NCI-H146 treated with DMSO at 0.1 percent for 48 hours (cell line): ENCODE measurements at regions not wholly inside any gene's neighbourhood (a gene's known extent, or its start where the extent isn't known, plus 50 kb on each side); places are given as distances from the start of the nearest gene placed in this dataset.

Experiments used
- DNase-seq: peaks from one replicate; lab custom pipeline; 2025; ENCODE audit not compliant: unreplicated experiment; lab: John Stamatoyannopoulos, UW

DNA sequence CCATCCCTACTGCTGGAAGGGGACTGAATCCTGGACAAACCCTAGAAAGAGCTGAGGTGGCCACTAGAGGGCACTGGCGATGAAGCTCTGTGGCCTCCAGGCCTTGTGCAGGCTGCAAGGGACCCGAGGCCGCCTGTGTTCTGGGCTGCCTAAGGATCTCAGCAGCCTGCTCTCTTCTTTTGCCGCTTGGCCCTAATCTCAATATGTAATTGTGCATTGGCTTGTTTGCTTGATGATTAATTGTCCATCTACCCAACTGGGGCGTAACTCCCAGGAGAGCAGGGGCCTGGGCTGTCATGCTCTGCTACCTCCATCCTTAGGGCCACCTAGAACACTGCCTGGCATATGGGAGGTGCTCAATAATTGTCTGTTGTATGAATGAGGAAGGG is 73.8 kb downstream of the SYNE3 start:
- peak; percentile 46 for DNase-seq

DNA sequence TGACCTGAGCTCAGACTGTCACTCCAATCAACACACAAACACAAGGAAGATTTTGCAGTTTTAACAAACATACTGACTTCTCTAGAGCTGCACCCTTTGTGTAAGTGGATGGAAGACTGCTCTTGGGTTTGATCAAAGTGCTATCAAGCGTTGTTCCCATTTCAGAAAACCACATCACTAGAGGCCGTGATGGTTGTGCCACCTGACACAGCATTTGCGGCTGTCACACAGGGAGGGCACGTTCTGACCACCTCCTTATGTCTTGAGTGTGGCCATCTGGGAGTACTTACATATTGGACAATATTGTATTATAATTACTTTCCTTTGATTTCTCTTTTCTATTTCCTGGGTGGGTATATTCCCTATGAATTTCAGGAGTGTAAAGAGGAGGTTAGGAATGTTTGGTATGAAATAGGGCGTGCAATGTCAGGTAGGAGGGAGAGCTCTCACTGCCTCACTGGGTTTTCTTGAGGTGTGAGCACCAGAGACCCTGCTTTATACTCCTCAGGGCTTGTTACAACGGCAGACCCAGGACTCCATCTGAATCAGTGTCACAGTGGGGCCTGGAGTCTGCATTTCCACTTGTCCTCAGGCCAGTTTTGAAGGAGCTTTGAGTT is 74.3 kb downstream of the SYNE3 start:
- DNase-seq, result no peak

DNA sequence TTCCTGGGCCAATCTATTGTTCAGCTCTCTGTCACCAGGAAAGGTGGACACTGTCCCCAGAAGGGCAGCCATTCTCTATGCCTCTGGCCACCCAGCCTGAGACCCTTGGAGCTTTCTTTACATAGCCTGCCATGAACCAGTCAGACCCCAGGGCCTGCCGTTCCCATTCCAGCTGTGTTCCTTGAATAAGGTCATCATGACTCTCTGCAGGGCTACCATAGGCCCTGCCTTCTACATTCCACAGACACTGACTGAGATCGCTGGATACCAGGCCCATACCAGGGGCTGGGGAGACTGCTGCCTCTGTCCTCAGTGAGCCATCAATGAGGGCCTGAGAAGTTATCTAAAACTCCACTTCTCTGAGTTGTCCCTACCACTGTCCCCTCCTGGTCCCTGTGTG is 75.5 kb downstream of the SYNE3 start:
- DNase-seq, result no peak

DNA sequence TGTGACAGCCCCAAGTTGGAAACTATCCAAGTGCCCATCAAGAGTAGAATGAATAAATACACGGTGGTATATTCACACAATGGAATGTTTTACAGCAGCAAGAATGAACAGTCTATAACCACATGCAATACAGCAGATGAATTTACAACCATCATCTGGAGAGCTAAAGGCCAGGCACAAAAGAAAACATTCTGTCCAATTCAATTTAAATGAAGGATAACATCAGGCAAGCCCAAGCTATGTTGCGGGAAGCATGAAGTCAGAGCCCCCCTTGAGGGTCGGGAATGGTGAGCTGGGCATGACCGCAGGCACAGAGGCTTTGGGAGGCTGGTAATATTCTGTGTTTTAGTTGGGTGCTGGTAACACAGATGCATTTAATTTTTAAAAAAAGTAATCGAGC is 76.0 kb downstream of the SYNE3 start:
- no peak for DNase-seq

DNA sequence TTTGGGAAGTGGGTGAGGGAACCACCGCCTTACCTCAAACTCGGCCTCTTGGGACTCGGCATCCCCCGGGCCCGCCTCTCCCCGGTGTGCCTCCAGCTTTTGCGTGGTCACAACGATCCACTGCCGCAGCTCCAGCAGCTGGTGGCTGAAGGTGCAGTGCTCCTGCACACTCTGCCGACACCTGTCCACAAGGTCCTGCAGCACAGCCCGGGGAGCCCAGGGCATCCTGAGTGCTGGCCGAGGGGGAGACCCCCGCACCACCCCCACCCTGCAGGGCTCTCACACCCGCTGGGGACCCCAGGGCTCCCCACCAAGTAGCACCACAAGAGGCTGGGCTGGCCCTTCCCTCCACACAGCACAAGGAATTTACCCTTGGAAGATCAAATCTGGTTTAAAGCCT is 76.6 kb downstream of the SYNE3 start:
- DNase-seq, result no peak

DNA sequence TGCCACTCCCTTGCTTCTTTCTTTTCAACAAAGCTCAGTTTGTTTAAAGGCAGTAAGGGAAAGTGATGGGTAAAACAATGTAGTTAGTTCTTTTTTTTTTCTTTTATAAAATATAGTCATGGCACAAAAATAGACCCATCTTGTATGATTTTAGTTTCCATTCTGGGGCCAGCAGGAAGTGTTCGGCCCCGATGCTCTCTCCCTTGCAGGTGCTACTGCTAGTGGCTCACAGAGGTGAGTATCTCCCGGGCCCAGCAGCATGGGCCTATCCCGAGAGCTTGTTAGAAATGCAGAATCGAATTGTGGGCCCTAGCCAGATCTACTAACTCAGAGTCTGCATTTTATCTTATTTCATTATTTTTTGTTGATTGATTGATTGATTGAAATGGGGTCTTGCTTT is 78.7 kb downstream of the SYNE3 start:
- DNase-seq, result no peak

DNA sequence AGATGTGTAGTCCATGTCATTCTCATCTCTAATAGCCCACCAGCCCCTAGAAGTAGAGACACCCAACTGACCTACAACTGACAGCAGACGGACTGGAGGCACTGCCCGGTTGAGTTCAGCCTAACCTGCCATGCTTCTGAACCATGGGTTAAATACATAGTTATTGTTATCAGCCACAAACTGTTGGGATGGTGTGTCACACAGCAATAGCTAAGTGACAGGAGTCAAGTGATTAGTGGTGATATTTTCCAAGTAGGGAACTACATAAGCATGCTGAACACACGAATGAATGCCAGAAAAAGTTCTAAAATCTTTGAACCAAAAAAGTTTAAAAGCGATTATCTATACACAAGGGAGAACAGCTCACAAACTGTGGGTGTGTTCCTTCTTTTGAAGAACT is 80.1 kb downstream of the SYNE3 start:
- no peak for DNase-seq

DNA sequence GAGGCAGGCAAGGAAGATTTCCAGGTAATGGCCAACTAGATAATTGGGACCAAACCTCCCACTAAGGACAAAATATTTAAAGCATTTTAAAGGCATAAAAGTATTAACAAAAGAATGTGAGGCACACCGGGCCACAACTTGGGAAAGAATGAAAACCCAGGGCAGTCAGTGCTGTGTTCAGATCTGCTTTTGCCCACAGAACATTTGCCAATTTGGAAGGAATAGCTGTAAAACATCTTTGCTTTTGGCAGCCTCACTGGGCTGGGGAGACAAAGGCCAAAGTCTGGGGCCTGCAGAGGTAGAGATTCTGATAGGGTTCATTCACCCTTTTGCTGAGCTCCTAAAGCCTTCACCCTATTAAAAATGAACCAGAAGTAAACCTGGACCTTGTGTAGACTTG is 82.3 kb downstream of the SYNE3 start:
- no peak for DNase-seq

DNA sequence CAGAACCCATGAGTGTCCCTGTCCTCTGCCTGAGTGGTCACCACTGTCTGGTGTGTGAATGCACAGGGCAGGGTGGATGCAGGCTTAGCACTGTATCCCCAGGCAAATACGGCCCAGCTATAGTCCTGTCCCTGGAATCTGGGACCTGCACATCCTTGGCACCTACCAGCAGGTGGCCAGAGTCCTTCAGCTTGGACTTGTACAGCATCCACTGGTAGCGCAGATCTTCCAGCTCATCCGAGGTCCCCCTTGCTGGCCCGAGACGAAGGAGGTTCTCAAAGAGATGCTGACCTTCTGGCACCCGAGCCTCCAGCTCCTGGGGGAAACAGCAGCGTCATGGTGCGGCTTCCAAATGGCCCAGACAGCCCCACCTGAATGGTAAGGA is 83.4 kb downstream of the SYNE3 start:
- no peak for DNase-seq

DNA sequence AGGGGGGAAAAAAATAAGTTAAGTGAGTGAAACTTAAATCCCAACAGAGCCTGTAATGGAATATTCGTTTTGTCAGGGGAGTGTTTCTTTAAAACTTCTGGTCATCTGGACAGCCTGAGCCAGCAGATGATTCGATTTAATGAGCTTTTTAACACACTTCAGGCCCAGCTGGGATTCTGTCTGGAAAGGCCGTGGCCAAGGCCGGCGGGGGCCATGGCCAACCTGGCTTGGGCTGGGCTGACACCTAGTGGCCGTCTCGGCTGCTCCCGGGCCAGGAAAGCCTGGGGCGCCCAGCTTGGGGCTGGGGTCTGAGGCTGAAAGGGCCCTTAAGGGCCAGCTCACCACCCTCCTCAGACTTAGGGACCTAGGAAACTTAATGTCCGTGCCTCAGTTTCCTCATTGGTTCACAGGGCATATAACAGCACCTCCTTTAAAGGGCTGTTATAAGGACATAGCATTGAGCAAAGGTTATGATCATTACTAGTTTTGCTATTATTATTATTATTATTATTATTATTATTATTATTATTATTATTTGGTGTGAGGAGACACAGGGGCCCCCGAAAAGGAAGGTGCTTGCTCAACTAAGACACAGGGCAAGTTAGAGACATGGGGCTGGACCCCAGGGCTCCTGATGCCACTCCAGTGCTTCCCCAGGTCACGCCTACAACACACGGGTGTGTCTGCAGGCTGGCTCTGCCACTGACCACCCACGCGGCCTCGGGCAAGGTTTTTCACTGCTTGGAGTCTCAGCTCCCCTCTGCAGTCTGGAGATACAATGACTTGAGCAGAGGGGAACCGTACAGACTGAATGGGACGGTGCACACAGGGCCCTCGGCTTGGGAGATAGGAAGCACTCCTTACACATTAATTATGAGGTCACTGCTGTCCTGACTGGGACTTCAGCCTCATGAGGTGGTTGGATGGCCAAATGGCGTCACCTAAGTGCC is 84.0 kb downstream of the SYNE3 start:
- no peak for DNase-seq

DNA sequence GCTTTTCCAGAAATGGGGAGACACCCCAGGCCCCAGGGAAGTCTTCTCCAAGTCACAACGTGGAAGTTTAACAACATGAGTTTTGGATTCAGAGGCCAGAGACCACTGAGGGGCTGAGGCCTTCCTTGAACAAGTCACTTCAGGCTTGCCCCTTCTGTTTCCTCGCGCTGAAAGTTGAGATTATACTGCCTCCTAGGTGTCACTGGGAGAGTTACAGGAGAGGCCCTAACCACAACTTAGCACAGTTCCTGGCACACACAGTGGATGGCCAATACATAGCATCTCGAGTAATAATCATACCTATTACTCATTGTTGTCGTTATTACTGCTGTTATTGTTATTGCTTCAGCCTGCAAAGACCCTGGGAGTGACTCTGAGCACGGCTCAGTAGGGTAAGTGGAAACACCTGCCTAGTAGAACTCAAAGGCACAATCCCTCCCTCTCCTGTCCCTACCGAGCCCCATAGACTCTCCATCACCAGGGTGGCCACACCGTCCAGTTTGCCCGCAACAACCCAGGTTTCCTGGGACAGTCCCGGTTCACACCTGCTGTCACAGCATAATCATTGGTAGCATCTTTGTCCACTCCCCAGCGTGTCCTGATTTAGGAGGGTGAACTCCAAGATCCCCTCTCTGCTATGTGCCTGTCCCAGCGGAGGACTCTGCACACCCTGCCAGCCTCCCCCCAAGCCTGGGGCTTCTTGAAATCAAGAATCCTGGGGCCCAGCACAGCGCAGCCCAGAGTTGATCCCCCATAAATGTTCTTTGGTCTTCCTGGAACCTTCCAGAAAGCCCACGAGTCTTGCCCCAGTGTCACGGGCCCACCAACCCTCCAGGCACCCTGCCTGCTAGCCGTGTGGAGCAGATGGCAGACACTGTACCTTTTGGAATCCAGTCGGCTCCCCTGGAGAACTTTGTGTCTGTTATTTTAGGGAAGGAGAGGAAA is 85.0 kb downstream of the SYNE3 start:
- no peak for DNase-seq

DNA sequence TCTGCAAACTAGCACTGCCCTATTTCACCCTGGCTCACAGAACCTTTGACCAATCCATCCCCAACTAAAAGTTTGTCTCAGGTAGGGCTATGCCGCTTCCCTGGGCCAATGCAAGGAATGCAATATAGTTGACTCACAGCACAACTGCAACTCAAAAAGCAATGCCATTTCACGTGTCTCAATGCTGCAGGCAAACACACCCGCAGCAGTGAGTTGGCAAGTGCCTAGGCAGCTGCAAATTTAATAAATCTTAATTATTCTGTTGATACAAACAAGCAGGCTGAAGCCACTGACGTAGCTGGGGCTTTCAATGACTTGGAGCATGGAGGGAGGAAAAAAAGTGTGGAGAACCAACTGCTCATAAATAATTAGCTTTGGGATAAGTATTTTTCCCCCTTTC is 87.9 kb downstream of the SYNE3 start:
- no peak for DNase-seq

DNA sequence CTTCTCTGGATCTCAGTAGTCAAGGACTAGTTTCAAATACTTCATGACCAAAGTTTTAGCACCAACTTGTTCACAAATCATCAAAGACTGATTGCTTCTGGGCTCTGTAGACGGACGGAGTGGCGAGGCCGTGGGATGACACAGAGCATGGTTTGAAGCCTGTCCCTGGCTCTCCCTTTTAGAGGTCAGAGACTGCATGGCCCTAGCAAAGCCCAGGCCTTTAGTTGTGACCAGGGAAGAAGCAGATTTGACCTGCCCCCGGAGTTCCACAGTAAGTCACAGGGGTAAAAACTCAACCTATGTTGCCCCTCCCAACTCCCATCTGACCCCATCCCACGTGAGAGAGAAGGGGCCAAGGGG is 90.4 kb downstream of the SYNE3 start:
- DNase-seq, result no peak

DNA sequence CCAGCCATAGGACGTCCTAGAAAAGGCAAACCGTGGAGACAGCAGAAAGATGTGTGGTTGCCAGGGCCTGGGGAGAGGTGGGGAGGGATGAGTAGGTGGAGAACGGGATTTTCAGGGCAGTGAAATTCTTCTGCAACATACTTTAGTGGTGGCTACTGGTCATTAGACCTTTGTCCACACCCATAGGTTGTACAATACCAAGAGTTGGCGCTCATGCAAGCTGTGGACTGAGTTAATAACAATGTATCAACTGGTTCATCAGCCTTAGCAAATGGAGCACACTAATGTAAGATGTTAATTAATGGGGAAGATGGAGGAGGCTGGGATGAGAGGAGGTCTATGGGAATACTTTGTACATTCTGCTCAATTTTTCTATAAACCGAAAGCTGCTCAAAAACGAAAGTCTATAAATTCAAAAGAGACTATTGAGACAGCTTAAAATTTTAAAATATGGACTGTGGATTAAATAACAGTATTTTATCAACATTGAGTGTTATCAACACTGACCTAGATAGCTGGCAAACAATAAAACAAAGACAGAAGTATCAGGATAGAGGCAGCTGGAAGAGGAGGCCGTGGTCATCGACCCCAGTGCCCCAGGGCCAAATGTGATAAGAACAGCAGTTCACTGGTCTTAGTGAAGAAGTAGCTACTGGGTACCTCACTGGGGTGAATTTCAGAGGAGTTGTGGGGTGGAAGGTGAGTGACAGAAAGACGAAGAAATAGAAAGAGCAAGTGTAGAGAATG is 90.9 kb downstream of the SYNE3 start:
- no peak for DNase-seq

DNA sequence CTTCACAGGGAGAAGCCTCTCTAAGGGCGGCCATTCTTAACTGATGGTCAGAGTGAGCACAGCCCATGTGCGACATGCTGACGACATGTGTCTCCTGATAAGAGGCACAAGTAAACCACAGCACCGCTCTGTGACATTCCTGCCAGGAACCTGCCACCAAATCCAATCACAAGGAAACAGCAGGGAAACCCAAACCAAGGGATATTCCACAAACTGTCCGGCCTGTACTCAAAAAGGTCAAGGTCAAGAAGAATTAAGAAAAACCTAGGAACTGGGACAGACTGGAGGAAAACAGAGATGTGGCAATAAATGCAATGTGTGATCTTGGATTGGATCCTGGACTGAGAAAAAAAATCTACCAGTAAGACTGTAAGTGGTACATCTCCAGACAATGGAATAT is 91.9 kb downstream of the SYNE3 start:
- DNase-seq, result no peak

DNA sequence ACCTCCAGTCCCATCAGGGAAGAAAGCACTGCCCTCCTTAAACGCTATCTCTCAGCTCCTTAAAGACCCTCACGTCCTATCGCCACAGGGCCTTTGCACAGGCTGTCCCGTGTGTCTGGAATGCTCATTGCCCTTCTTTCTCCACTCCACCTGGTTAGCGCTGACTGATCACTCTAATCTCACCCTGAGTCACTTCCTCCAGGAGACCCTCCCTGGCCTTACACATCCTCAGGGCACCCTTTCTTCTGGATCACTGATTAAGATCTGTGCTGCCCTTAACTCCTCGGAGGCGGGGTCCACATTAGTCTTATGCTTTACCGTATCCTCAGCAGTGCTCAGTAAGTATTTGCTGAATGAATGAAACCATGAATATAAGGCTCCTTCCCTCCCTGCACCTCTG is 94.7 kb downstream of the SYNE3 start:
- no peak for DNase-seq

DNA sequence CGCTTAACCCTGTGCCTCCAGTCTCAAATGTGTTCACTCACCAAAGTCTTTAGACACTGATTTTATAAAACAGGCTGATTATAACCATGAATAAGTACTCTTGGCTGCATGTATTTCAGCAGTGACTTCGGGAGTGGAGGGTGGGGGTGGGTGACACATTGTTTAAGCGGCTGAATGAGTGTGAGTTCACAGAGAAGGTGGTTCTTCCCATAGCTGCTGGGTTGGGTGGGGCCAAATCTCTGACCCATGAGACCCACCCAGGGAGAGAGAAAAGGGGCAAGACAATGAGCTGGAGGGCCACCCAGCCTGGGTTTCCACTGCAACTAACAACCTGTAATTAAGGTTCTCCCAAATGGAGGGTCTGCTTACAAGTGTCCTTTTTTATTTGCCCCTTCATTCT is 96.4 kb downstream of the SYNE3 start:
- DNase-seq, result no peak

DNA sequence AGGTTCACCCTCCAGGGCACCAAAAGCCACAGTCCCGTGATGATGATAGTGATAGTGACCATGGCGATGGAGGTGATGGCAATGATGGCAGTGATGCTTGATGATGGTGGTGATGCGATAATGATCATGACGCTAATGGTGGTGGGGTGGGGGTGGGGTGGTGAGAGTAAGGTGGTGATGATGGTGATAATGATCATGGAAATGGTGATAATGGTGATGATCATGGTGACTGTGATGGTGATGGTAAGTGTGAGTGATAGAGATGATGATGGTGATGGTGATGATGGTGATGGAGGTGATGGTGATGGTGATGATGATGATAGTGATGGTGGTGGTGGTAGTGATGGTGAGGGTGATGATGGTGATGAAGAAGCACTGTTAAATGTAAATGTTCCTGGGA is 96.9 kb downstream of the SYNE3 start:
- DNase-seq, result no peak

DNA sequence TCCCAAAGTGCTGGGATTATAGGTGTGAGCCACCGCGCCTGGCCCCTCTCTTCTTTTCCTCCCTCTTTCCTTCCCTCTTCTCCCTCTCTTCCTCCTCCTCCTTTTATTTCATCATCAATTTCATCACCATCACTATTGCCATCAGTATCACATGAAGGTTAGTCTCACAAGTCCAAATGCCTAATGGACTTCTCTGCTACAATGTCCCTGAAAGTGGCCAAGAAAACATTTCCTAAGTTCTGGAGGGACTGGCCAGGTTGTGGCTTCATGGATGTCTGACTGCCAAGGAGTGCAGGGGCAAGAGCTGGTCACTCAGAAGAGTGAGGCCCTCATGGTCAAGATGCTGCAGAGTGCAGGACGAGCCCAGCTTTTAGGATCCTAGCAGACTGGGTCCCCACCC is 97.6 kb downstream of the SYNE3 start:
- no peak for DNase-seq

DNA sequence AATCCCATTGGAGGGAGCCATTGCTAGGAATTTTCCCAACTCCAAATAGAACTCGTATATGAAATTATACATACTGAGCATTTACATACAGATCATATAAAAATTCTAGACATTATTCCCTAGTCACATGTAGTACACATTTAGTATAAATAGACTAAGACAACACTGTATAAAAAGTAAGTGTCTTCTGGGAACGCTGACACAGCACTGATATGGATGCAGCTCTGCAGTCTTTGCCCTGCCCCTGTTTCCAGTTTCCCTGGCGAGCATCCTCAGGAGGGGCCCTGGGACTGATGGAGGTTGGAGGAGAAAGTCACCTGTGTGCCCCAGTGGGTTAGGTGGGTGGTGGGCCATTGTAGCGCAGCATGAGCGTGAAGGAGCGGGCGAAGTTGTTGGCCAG is 97.8 kb upstream of the CLMN start:
- DNase-seq, result no peak

DNA sequence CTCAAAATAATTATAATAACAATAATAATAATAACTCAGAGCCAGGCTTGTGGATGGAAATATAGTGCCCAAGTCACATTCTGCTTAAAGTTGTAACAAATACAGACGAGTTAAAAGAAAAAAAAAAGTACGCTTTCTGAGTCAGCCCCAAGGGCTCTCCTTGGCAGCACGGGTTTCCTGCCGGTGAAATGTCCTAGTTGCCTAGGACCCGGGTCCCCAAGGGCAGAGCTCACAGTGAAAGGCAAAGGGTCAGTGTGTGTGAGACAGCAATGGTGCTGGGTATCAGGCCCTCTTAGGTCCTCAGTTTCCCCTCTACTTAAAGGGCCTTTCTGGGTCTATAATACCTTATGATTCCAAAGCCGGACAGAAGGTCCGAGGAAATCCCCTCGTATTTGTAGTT is 96.3 kb upstream of the CLMN start:
- no peak for DNase-seq
